Suprapubic skin (tissue), 4 donors: ENCODE measurements at regions not wholly inside any gene's neighbourhood (a gene's known extent, or its start where the extent isn't known, plus 50 kb on each side); places are given as distances from the start of the nearest gene placed in this dataset.
"Not testable (repeated sequence)": the region's sequence is repeated elsewhere in the genome, so short reads cannot be mapped to it uniquely, and the experiment has no call there.

Experiments
- DNase-seq, 2 donors: peaks; one replicate each; pipeline ENCODE4 v3.0.0-alpha.2; 2019; ENCODE audit warnings: low spot score in 2 of 2
- H3K27ac ChIP-seq: fragments of 200-600 bp; sonication (generic); one replicate; pipeline ENCODE4 v1.5.1; 2019
- H3K27me3 ChIP-seq: fragments of 200-600 bp; sonication (generic); one replicate; pipeline ENCODE4 v1.5.1; 2019
- H3K36me3 ChIP-seq: fragments of 200-600 bp; sonication (generic); one replicate; pipeline ENCODE4 v1.5.1; 2019
- H3K4me1 ChIP-seq: fragments of 200-600 bp; sonication (generic); one replicate; pipeline ENCODE4 v1.5.1; 2019
- H3K4me3 ChIP-seq: fragments of 200-600 bp; sonication (generic); one replicate; pipeline ENCODE4 v1.5.1; 2019; ENCODE audit warnings: mild to moderate bottlenecking
- H3K9me3 ChIP-seq: fragments of 200-600 bp; sonication (generic); one replicate; pipeline ENCODE4 v1.5.1; 2019
- CTCF ChIP-seq, 2 donors: fragments of 200-600 bp in 1 of 2; fragments of 450-650 bp in 1 of 2; sonication (generic) in 1 of 2; IDR thresholded peaks; one replicate each; pipeline ENCODE4 v1.5.1; 2016 to 2019; ENCODE audit warnings: antibody characterized with exemption in 2 of 2, mild to moderate bottlenecking in 1 of 2, moderate library complexity in 1 of 2
- EP300 ChIP-seq: sonication (generic); formaldehyde crosslinking; IDR thresholded peaks from one replicate; pipeline ENCODE4 v1.6.1; 2017; ENCODE audit warnings: antibody characterized with exemption
- POLR2A ChIP-seq, 2 donors: fragments of 450-650 bp; IDR thresholded peaks; one replicate each; pipeline ENCODE4 v1.6.1; 2017; ENCODE audit warnings: antibody characterized with exemption in 2 of 2, mild to moderate bottlenecking in 2 of 2, moderate library complexity in 2 of 2
- POLR2AphosphoS5 ChIP-seq, 3 donors: sonication (generic); formaldehyde crosslinking; IDR thresholded peaks; one replicate each; pipeline ENCODE4 v1.6.1; 2017; ENCODE audit warnings: antibody characterized with exemption in 3 of 3
- WGBS: methylation state at CpG from one replicate; pipeline ENCODE4 v1.1.5; 2018; 5-methylcytosine and 5-hydroxymethylcytosine counted together

- 80% methylated on average over 4 of the region's 4 CpGs for WGBS
- TF ChIP-seq POLR2A (IDR thresholded peaks at IDR 0.05) (no peak), EP300 (no peak), CTCF (IDR thresholded peaks at IDR 0.05) (no peak), POLR2AphosphoS5 (IDR thresholded peaks at IDR 0.05) (no peak)
- no peak for DNase-seq
- no peaks in the 10 kb centered on the region for H3K36me3 ChIP-seq
- no peak overlapping the region for H3K27ac ChIP-seq
- H3K27me3 ChIP-seq, result no peaks in the 10 kb centered on the region
- H3K9me3 ChIP-seq, result peaks cover 9% of the 10 kb centered on the region
- H3K4me3 ChIP-seq, result no peak overlapping the region
- H3K4me1 ChIP-seq, result no peaks in the 10 kb centered on the region
Observed at GRCh38 chr12:31906557-31907301, 52.5 kb upstream of the RESF1 start.

GRCh38 chr12:31903025-31903424 is 56.2 kb upstream of the RESF1 start:
- DNase-seq, result no peak
- WGBS, result 87% methylated on average over 3 of the region's 3 CpGs
- no peaks in the 10 kb centered on the region for H3K36me3 ChIP-seq

GRCh38 chr12:31900271-31900670 is 58.9 kb upstream of the RESF1 start:
- Histone ChIP-seq H3K27me3 (no peaks in the 10 kb centered on the region), H3K36me3 (no peaks in the 10 kb centered on the region), H3K9me3 (no peaks in the 10 kb centered on the region), H3K4me3 (no peak overlapping the region), H3K27ac (no peak overlapping the region), H3K4me1 (no peaks in the 10 kb centered on the region)
- WGBS, result 78% methylated on average over 4 of the region's 4 CpGs
- no peak for TF ChIP-seq POLR2AphosphoS5 (IDR thresholded peaks at IDR 0.05)
- TF ChIP-seq POLR2A (IDR thresholded peaks at IDR 0.05), result no peak
- no peak for TF ChIP-seq CTCF (IDR thresholded peaks at IDR 0.05)
- no peak for TF ChIP-seq EP300
- no peak for DNase-seq

More at GRCh38 chr12:31903025-31903424, 56.2 kb upstream of the RESF1 start:
- H3K4me3 ChIP-seq, result no peak overlapping the region
- no peak for TF ChIP-seq POLR2A (IDR thresholded peaks at IDR 0.05)
- TF ChIP-seq POLR2AphosphoS5 (IDR thresholded peaks at IDR 0.05), result no peak
- TF ChIP-seq EP300, result no peak
- TF ChIP-seq CTCF (IDR thresholded peaks at IDR 0.05), result no peak
- no peak overlapping the region for H3K27ac ChIP-seq
- no peaks in the 10 kb centered on the region for H3K4me1 ChIP-seq
- no peaks in the 10 kb centered on the region for H3K27me3 ChIP-seq
- H3K9me3 ChIP-seq, result peaks cover 9% of the 10 kb centered on the region

GRCh38 chr12:31899109-31899508 is 60.1 kb upstream of the RESF1 start:
- TF ChIP-seq POLR2A (IDR thresholded peaks at IDR 0.05) (no peak), EP300 (no peak), CTCF (IDR thresholded peaks at IDR 0.05) (no peak), POLR2AphosphoS5 (IDR thresholded peaks at IDR 0.05) (no peak)
- Histone ChIP-seq H3K27ac (no peak overlapping the region), H3K4me1 (no peaks in the 10 kb centered on the region), H3K36me3 (no peaks in the 10 kb centered on the region), H3K4me3 (no peak overlapping the region), H3K9me3 (no peaks in the 10 kb centered on the region), H3K27me3 (no peaks in the 10 kb centered on the region)
- WGBS, result 75% methylated on average over 2 of the region's 2 CpGs
- DNase-seq, result no peak

GRCh38 chr12:31897781-31898503 is 61.3 kb upstream of the RESF1 start:
- TF ChIP-seq EP300 (no peak), POLR2A (IDR thresholded peaks at IDR 0.05) (no peak), CTCF (IDR thresholded peaks at IDR 0.05) (no peak), POLR2AphosphoS5 (IDR thresholded peaks at IDR 0.05) (no peak)
- WGBS, result 41% methylated on average over 10 of the region's 10 CpGs
- no peak overlapping the region for H3K27ac ChIP-seq
- no peaks in the 10 kb centered on the region for H3K9me3 ChIP-seq
- H3K36me3 ChIP-seq, result no peaks in the 10 kb centered on the region
- DNase-seq, result no peak
- H3K4me1 ChIP-seq, result no peaks in the 10 kb centered on the region
- H3K27me3 ChIP-seq, result no peaks in the 10 kb centered on the region
- H3K4me3 ChIP-seq, result no peak overlapping the region

- WGBS, result 89% methylated on average over 8 of the region's 8 CpGs
- H3K27ac ChIP-seq, result peak overlapping the region; percentile 44
Observed at GRCh38 chr12:31897092-31897491, 62.1 kb upstream of the RESF1 start.

More at GRCh38 chr12:31897092-31897491, 62.1 kb upstream of the RESF1 start:
- not testable (repeated sequence) for H3K27me3 ChIP-seq, H3K4me1 ChIP-seq, H3K4me3 ChIP-seq, H3K9me3 ChIP-seq, H3K36me3 ChIP-seq, DNase-seq
